T-helper 1 cell treated with Interleukin-12 subunit alpha and Interleukin-12 subunit beta and Interleukin-4 antibody, amounts not matched to agents 30 ng/mL and 1 ng/mL, for 36 hours (primary cell): ENCODE measurements at regions not wholly inside any gene's neighbourhood (a gene's known extent, or its start where the extent isn't known, plus 50 kb on each side); places are given as distances from the start of the nearest gene placed in this dataset.
"Not testable (repeated sequence)": the region's sequence is repeated elsewhere in the genome, so short reads cannot be mapped to it uniquely, and the experiment has no call there.

Source experiments
- intact Hi-C: fragments of 100-400 bp; cut with micrococcal nuclease; formaldehyde crosslinking; loops from one replicate; pipeline ENCODE4 v1.15.1; 2024

- intact Hi-C loops: no loop called here
Measured at GRCh38 chr2:61679096-61679495, 140.9 kb upstream of the XPO1 start.

DNA sequence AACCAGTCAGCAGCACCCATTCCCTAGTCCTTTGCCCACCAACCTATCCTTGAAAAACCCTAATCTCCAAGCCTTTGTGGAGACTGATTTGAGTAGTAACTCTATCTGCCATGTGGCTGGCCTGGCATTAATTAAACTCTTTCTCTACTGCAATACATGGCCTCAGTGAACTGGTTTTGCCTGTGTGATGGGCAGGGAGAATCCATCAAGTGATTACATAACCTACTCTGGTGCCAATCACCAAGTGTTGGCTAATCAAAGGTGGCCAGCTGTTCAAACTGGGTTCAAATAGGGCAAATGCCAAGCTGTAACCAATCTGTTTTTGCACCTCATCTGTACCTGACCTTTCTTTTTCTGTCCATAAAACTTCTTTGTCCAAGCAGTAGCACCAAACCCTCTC is 139.8 kb upstream of the XPO1 start:
- intact Hi-C loops: no loop called here

DNA sequence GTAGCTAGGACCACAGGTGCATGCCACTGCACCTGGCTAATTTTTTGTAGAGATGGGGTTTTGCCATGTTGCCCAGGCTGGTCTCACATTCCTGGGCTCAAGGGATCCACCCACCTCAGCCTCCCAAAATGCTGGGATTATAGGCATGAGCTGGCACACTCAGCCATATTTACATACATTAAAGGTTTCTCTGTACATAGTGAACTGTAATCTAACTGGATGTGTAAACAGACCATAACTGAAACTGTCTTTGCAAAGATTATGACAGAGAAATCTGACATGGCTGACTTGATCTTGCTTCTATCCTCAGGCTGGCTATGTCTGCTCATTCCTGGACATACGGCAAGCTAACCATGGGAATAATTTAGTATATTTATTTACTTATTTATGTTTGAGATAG is 139.2 kb upstream of the XPO1 start:
- intact Hi-C loops: no loop called here

- intact Hi-C loops: no loop called here
Measured at GRCh38 chr2:61675204-61675603, 137.0 kb upstream of the XPO1 start.

DNA sequence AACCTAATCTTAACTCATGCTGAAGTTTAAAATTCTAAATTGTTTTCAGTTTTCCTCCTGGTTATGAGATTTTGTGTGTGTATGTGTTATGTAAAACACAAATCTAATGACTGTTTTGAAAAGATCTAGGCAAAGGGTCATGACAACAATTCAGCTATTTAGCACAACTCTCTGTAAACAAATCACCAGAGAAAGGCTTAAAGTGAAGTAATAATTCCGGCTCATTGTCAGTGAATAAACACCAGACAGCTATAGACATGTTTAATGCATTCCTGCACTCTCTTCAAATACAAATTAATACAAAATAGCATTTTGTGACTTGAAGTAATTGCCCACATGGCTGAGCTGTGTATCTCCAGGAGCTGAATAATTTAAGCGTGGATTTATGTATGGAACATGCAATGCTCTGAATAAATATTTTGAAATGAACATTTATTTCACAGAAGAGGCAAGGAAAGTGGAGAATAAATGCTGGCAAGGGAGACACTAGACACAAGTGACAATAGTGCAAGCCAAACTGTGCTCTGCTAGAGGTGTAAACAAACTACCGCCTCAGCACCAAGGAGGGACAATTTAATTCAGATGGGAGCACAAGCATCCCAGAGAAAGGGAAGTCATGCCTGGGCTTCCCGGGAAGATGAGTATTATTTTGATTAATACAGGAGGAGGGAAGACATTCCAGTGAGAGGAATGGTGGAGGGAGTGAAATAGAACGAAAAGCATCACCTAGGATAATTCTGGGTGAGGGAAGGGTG is 133.6 kb upstream of the XPO1 start:
- intact Hi-C loops: loop anchor here (1.0 kb wide), 4 partner anchors 23 to 200 kb away; partner anchors contain the start of genes USP34 and XPO1

DNA sequence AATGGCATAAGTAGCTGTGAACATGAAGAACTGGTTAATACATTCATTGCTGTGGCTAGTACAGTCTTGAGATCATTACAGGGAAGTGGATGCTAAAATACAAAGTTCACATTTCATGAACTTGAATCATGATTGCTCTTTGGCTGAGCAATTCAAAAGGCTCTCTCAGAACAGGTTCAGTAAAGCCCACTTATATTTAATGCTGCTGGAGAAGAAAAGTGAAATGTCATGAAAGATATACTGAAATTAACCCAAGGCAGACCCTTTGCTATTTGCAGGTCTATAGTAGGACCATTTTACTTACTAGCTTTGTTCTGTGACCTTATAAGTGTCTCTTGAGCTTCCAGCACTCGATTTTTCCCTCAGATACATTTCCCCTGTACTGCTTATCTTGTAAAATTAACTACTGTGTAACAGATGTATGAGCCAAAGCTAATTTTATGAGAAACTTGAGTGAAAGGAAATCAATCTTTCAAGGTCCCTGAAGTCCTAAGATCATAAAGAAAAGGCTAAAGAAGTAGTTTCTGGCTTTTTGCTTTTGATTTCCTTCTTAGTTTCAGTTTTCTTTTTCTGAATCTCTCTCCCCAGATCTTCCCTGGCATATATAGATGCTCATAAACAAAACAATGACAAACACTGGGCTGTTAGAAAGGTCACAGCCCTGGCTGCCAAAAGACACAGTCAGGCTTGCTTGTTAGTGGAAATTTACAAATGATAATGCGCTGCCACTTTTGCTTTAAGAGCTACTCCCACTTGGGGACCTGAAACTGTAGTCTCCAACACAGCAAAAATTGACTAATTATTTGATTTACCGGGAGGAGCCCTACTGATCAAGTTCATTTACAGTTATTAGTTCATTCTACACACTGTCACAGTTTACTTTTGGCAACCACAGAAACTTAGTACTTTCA is 132.7 kb upstream of the XPO1 start:
- intact Hi-C loops: loop anchor here (1.0 kb wide), 4 partner anchors 23 to 200 kb away; partner anchors contain the start of genes USP34 and XPO1

GRCh38 chr2:61664190-61664589 is 126.0 kb upstream of the XPO1 start:
- intact Hi-C loops: no loop called here

GRCh38 chr2:61662990-61663389 is 124.8 kb upstream of the XPO1 start:
- intact Hi-C loops: no loop called here

DNA sequence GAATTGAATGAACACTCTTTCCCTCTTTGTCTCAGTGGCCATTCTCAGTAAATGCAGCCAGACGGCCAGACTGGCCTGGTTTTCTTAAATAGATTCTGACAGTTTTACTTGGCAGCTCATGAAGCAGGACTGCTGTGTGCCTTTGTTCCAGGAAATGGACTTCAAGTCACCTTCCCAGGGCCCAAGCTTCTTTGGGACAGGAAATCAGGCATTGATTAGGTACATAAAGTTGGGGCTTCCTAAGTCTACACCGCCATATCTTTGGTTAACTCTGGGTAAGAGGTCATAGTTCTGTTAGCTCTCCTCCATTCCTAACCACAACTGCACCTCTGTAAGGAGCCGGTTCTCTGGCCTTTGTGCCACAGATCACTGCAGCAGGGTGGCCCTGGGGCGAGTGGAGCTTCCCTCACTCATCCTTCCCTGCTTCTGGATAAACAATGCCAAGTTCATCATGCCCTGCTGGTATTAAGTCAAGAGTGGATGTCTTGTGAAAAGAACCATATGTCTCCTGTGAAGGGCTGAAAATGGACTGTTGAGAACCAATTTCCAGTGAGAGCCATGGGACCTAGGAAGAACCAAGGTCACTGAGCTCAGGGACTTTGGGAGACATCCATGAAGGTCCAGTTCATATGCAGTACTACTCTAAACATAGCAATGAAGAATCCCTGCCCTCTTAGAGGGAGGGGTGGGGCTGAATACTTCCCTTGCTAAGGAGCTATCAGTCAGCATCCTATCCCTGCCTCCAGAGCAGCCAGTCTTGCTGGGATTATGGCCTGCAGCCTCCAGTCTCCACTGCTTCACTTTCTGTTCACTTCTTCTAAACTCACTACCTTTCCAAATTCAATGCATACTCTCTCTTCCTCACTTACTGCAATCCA is 122.6 kb upstream of the XPO1 start:
- intact Hi-C loops: no loop called here

DNA sequence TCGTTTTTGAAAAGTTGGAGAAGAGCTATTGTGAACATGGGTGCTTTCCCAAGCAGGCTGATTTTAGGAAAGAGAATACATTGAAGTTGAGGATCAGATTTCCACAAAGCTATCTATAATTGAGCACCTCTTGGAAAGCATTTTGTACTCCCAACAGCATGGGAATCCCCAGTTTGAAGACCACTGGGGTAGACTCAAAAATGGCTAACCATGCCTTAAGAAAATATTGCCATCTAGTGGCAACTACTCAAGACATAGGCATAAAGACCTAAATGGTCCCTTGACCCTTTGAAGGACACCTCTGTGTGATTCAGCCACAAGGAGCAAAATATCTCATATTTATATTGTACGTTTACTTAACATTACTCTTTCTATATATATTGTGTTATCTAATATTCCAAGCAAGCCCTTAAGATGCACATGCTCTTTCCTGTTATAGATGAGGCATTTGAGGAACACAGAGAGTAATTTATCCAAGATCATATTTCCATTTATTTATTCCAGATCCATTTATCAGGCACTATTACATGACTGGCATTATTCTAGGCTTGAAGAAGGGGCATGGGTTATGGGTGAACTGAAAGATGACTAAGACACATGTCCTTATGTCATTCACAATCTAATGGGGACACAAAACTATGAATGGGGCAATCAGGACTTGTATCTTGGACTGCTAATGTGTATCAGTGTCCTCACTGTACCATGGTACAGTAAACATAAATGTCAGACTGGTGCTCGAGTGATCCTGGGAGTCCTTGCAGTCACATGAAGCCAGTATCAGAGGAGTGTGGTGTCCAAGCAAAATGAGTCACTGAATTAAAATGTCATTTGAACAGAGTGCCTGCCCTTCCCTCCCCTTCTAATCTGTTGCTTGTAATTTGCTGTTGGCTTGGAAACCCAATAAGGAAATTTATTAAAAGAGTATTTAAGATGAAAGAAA is 121.0 kb upstream of the XPO1 start:
- intact Hi-C loops: loop anchor here (1.0 kb wide), 2 partner anchors 123 to 233 kb away; no protein-coding TSS in a partner anchor

- intact Hi-C loops: not testable (repeated sequence)
Measured at GRCh38 chr2:61649946-61650345, 111.8 kb upstream of the XPO1 start.

- intact Hi-C loops: no loop called here
Measured at GRCh38 chr2:61649021-61649420, 110.9 kb upstream of the XPO1 start.

DNA sequence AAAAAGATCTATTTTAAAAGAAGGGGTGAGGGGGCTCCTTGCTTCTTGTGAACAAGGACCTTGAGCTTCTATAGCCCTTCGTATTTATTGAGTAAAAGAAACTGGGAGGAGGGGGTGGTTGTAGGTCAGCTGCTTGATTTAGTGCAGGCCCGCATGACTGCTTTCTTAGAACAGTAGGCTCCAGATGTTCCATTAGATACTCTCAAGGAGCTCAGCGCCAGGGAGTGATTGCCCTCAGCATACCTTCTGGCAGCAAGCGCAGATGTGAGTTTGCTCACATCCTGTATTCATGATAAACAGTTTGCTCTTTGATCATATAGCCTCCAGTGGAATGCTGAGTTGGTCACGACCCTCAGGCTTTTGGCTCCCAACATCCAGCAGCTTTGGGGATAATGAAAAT is 108.9 kb upstream of the XPO1 start:
- intact Hi-C loops: no loop called here

GRCh38 chr2:61645911-61646310 is 107.8 kb upstream of the XPO1 start:
- intact Hi-C loops: no loop called here

DNA sequence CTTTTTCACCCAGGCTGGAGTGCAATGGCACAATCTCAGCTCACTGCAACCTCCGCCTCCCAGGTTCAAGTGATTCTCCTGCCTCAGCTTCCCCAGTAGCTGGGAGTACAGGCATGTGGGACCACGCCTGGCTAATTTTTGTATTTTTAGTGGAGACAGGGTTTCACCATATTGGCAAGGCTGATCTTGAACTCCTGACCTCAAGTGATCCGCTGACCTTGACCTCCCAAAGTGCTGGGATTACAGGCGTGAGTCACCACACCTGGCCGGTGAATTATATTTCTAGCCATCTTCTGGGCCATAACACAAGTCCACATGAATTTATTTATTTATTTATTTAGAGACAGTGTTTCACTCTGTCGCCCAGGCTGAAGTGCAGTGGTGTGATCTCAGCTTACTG is 105.0 kb upstream of the XPO1 start:
- intact Hi-C loops: not testable (repeated sequence)

DNA sequence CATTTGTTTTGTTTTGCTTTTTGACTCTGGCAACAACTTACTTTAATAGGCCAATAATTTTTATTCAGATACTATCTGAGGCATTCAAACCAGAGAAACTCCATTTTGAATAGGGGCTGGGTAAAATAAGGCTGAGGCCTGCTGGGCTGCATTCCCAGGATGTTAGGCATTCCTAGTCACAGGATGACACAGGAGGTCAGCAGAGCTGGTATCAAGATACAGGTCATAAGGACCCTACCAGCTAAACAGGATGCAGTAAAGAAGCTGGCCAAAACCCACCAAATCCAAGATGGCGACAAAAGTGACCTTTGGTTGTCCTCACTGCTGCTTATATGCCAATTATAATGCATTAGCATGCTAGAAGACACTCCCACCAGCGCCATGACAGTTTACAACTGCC is 102.2 kb upstream of the XPO1 start:
- intact Hi-C loops: no loop called here

- intact Hi-C loops: no loop called here
Measured at GRCh38 chr2:61639721-61640120, 101.6 kb upstream of the XPO1 start.

GRCh38 chr2:61636686-61637085 is 98.5 kb upstream of the XPO1 start:
- intact Hi-C loops: no loop called here

GRCh38 chr2:61634512-61634911 is 96.4 kb upstream of the XPO1 start:
- intact Hi-C loops: no loop called here

DNA sequence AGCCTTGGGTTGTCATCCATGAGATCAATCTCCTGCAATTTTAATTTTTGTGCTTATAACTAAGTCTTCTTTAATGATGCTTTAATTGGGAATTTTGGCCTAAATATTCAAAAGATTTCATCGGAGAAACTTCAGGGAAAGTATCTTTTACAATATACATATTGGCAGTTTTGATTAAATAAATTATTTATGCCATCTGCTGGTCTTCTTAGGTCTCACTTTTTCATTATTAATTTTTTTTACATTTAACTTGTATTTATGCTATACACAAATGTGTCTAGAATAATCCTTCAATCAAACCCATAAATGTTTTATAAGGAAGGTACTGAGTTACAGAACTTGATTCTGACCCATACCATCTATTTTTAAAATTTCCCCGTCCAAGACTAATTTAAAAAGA is 95.1 kb upstream of the XPO1 start:
- intact Hi-C loops: no loop called here
